Activated T-helper 17 cell treated with anti-CD3 and anti-CD28 coated beads, Interleukin-2, amount 50 U/mL, for 72 hours (primary cell): ENCODE measurements at regions not wholly inside any gene's neighbourhood (a gene's known extent, or its start where the extent isn't known, plus 50 kb on each side); places are given as distances from the start of the nearest gene placed in this dataset.
"Not testable (repeated sequence)": the region's sequence is repeated elsewhere in the genome, so short reads cannot be mapped to it uniquely, and the experiment has no call there.

Experiments
- ATAC-seq: fragments of 150-1000 bp; cut with Tn5 transposase; replicated peaks from 2 replicates; pipeline ENCODE4 v1.10.0; 2021; ENCODE audit warnings: mild to moderate bottlenecking, moderate library complexity
- H3K27ac Mint-ChIP-seq: one replicate; pipeline ENCODE4 v1.8.0; 2022; ENCODE audit warnings: mixed read lengths
- H3K27me3 Mint-ChIP-seq: one replicate; pipeline ENCODE4 v1.8.0; 2022; ENCODE audit warnings: mixed read lengths
- H3K36me3 Mint-ChIP-seq: one replicate; pipeline ENCODE4 v1.8.0; 2022; ENCODE audit warnings: low read depth, mild to moderate bottlenecking, mixed read lengths
- H3K4me1 Mint-ChIP-seq: one replicate; pipeline ENCODE4 v1.8.0; 2022; ENCODE audit warnings: mixed read lengths
- H3K4me3 Mint-ChIP-seq: one replicate; pipeline ENCODE4 v1.8.0; 2022; ENCODE audit warnings: mild to moderate bottlenecking, mixed read lengths
- H3K9me3 Mint-ChIP-seq: one replicate; pipeline ENCODE4 v1.8.0; 2022; ENCODE audit warnings: mixed read lengths

GRCh38 chr1:3999514-3999913 is 99.4 kb upstream of the C1orf174 start:
- H3K36me3 Mint-ChIP-seq, H3K9me3 Mint-ChIP-seq, ATAC-seq, H3K4me1 Mint-ChIP-seq, H3K4me3 Mint-ChIP-seq, H3K27ac Mint-ChIP-seq: not testable (repeated sequence)
- peaks cover 19% of the 10 kb centered on the region for H3K27me3 Mint-ChIP-seq

GRCh38 chr1:3999941-4000735 is 100.1 kb upstream of the C1orf174 start:
- Mint-ChIP-seq H3K27ac (no peak overlapping the region), H3K4me1 (no peaks in the 10 kb centered on the region), H3K36me3 (no peaks in the 10 kb centered on the region), H3K9me3 (no peaks in the 10 kb centered on the region), H3K4me3 (no peak overlapping the region), H3K27me3 (peaks cover 20% of the 10 kb centered on the region)
- no peak for ATAC-seq

GRCh38 chr1:4000811-4001251 is 100.8 kb upstream of the C1orf174 start:
- Mint-ChIP-seq H3K4me3 (no peak overlapping the region), H3K4me1 (no peaks in the 10 kb centered on the region), H3K27me3 (peaks cover 20% of the 10 kb centered on the region), H3K9me3 (no peaks in the 10 kb centered on the region), H3K27ac (no peak overlapping the region), H3K36me3 (no peaks in the 10 kb centered on the region)
- ATAC-seq = no peak

GRCh38 chr1:4001461-4001860 is 101.4 kb upstream of the C1orf174 start:
- H3K4me1 Mint-ChIP-seq = no peaks in the 10 kb centered on the region
- ATAC-seq = no peak
- H3K36me3 Mint-ChIP-seq = no peaks in the 10 kb centered on the region
- no peak overlapping the region for H3K27ac Mint-ChIP-seq
- no peak overlapping the region for H3K4me3 Mint-ChIP-seq
- no peaks in the 10 kb centered on the region for H3K9me3 Mint-ChIP-seq
- peaks cover 20% of the 10 kb centered on the region for H3K27me3 Mint-ChIP-seq

GRCh38 chr1:4002061-4002521 is 102.0 kb upstream of the C1orf174 start:
- Mint-ChIP-seq H3K4me1 (no peaks in the 10 kb centered on the region), H3K4me3 (no peak overlapping the region), H3K27me3 (peaks cover 14% of the 10 kb centered on the region), H3K9me3 (no peaks in the 10 kb centered on the region), H3K36me3 (no peaks in the 10 kb centered on the region), H3K27ac (no peak overlapping the region)
- no peak for ATAC-seq

- Mint-ChIP-seq H3K9me3 (peaks cover 4% of the 10 kb centered on the region), H3K36me3 (no peaks in the 10 kb centered on the region), H3K27me3 (peaks cover 11% of the 10 kb centered on the region), H3K4me1 (no peaks in the 10 kb centered on the region), H3K4me3 (no peak overlapping the region), H3K27ac (no peak overlapping the region)
- ATAC-seq = no peak
Observed at GRCh38 chr1:4002741-4003140, 102.7 kb upstream of the C1orf174 start.

GRCh38 chr1:4003846-4004505 is 103.9 kb upstream of the C1orf174 start:
- Mint-ChIP-seq H3K36me3 (no peaks in the 10 kb centered on the region), H3K27ac (no peak overlapping the region), H3K4me1 (no peaks in the 10 kb centered on the region), H3K27me3 (peaks cover 8% of the 10 kb centered on the region), H3K9me3 (peaks cover 8% of the 10 kb centered on the region), H3K4me3 (no peak overlapping the region)
- no peak for ATAC-seq

- Mint-ChIP-seq H3K36me3 (no peaks in the 10 kb centered on the region), H3K27ac (no peak overlapping the region), H3K27me3 (peaks cover 5% of the 10 kb centered on the region), H3K4me3 (no peak overlapping the region), H3K4me1 (no peaks in the 10 kb centered on the region), H3K9me3 (peaks cover 8% of the 10 kb centered on the region)
- ATAC-seq = no peak
Observed at GRCh38 chr1:4004635-4005430, 104.8 kb upstream of the C1orf174 start.

GRCh38 chr1:4005431-4005830 is 105.4 kb upstream of the C1orf174 start:
- H3K9me3 Mint-ChIP-seq = peaks cover 8% of the 10 kb centered on the region
- no peak overlapping the region for H3K27ac Mint-ChIP-seq
- no peaks in the 10 kb centered on the region for H3K36me3 Mint-ChIP-seq
- no peak for ATAC-seq
- H3K4me1 Mint-ChIP-seq = no peaks in the 10 kb centered on the region
- peaks cover 5% of the 10 kb centered on the region for H3K27me3 Mint-ChIP-seq
- no peak overlapping the region for H3K4me3 Mint-ChIP-seq

- Mint-ChIP-seq H3K4me3 (no peak overlapping the region), H3K27me3 (peaks cover 9% of the 10 kb centered on the region), H3K27ac (no peak overlapping the region), H3K4me1 (no peaks in the 10 kb centered on the region), H3K36me3 (no peaks in the 10 kb centered on the region), H3K9me3 (peaks cover 8% of the 10 kb centered on the region)
- ATAC-seq = no peak
Observed at GRCh38 chr1:4006676-4007374, 106.8 kb upstream of the C1orf174 start.

GRCh38 chr1:4010284-4010683 is 110.2 kb upstream of the C1orf174 start:
- no peaks in the 10 kb centered on the region for H3K4me1 Mint-ChIP-seq
- peaks cover 8% of the 10 kb centered on the region for H3K9me3 Mint-ChIP-seq
- no peak overlapping the region for H3K4me3 Mint-ChIP-seq
- H3K27me3 Mint-ChIP-seq = peaks cover 12% of the 10 kb centered on the region
- no peak overlapping the region for H3K27ac Mint-ChIP-seq
- ATAC-seq = no peak
- H3K36me3 Mint-ChIP-seq = no peaks in the 10 kb centered on the region

- Mint-ChIP-seq H3K9me3 (peaks cover 8% of the 10 kb centered on the region), H3K4me1 (no peaks in the 10 kb centered on the region), H3K27ac (no peak overlapping the region), H3K27me3 (peaks cover 14% of the 10 kb centered on the region), H3K36me3 (no peaks in the 10 kb centered on the region), H3K4me3 (no peak overlapping the region)
- ATAC-seq = no peak
Observed at GRCh38 chr1:4010814-4011605, 110.9 kb upstream of the C1orf174 start.

GRCh38 chr1:4016351-4017130 is 116.5 kb upstream of the C1orf174 start:
- H3K9me3 Mint-ChIP-seq = no peaks in the 10 kb centered on the region
- H3K4me3 Mint-ChIP-seq = no peak overlapping the region
- ATAC-seq = no peak
- no peak overlapping the region for H3K27ac Mint-ChIP-seq
- H3K27me3 Mint-ChIP-seq = peaks cover 10% of the 10 kb centered on the region
- H3K36me3 Mint-ChIP-seq = no peaks in the 10 kb centered on the region
- H3K4me1 Mint-ChIP-seq = peaks cover 4% of the 10 kb centered on the region
